ENCODE measurements at regions not wholly inside any gene's neighbourhood (a gene's known extent, or its start where the extent isn't known, plus 50 kb on each side); places are given as distances from the start of the nearest gene placed in this dataset.

GRCh38 chr9:88741335-88741734, 206.4 kb downstream of the NXNL2 start:
- no peak for TF ChIP-seq CTCF (IDR thresholded peaks at IDR 0.05; ENCODE audit: control insufficient read depth, extremely low read depth, insufficient read depth)
- H3K4me3 ChIP-seq (ENCODE audit: low read depth, low read length): no peak overlapping the region
- DNase-seq (ENCODE audit: low read depth): no peak

GRCh38 chr9:88742483-88742882, 207.5 kb downstream of the NXNL2 start:
- TF ChIP-seq CTCF (IDR thresholded peaks at IDR 0.05; ENCODE audit: control insufficient read depth, extremely low read depth, insufficient read depth): no peak
- no peak overlapping the region for H3K4me3 ChIP-seq (ENCODE audit: low read depth, low read length)
- DNase-seq (ENCODE audit: low read depth): no peak

GRCh38 chr9:88742905-88743304, 207.9 kb downstream of the NXNL2 start:
- no peak for TF ChIP-seq CTCF (IDR thresholded peaks at IDR 0.05; ENCODE audit: control insufficient read depth, extremely low read depth, insufficient read depth)
- no peak for DNase-seq (ENCODE audit: low read depth)
- no peak overlapping the region for H3K4me3 ChIP-seq (ENCODE audit: low read depth, low read length)

- no peak for DNase-seq (ENCODE audit: low read depth)
- no peak for TF ChIP-seq CTCF (IDR thresholded peaks at IDR 0.05; ENCODE audit: control insufficient read depth, extremely low read depth, insufficient read depth)
- H3K4me3 ChIP-seq (ENCODE audit: low read depth, low read length): no peak overlapping the region
Observed at GRCh38 chr9:88745276-88746001, 210.5 kb downstream of the NXNL2 start.

- DNase-seq (ENCODE audit: low read depth): no peak
Observed at GRCh38 chr9:88746029-88746742, 211.2 kb downstream of the NXNL2 start.

GRCh38 chr9:88746743-88747398, 211.9 kb downstream of the NXNL2 start:
- TF ChIP-seq CTCF (IDR thresholded peaks at IDR 0.05; ENCODE audit: control insufficient read depth, extremely low read depth, insufficient read depth): no peak
- H3K4me3 ChIP-seq (ENCODE audit: low read depth, low read length): no peak overlapping the region
- no peak for DNase-seq (ENCODE audit: low read depth)

More at GRCh38 chr9:88746029-88746742, 211.2 kb downstream of the NXNL2 start:
- TF ChIP-seq CTCF (IDR thresholded peaks at IDR 0.05; ENCODE audit: control insufficient read depth, extremely low read depth, insufficient read depth): no peak
- no peak overlapping the region for H3K4me3 ChIP-seq (ENCODE audit: low read depth, low read length)
